CD4-positive, CD25-positive, alpha-beta regulatory T cell (primary cell): ENCODE measurements at regions not wholly inside any gene's neighbourhood (a gene's known extent, or its start where the extent isn't known, plus 50 kb on each side); places are given as distances from the start of the nearest gene placed in this dataset.
"Not testable (repeated sequence)": the region's sequence is repeated elsewhere in the genome, so short reads cannot be mapped to it uniquely, and the experiment has no call there.

Source experiments
- ATAC-seq, 2 donors: fragments of 150-1000 bp; cut with Tn5 transposase; one replicate each; pipeline ENCODE4 v1.10.0; 2021; ENCODE audit warnings: low read depth in 2 of 2, moderate number of reproducible peaks in 2 of 2, moderate library complexity in 1 of 2
- DNase-seq, 3 donors: peaks; one replicate each; pipeline versions ENCODE4 v3.0.0 to v3.0.0-alpha.2; 2012 to 2022; ENCODE audit warnings: mixed read lengths in 1 of 3
- H3K27ac ChIP-seq: one replicate; pipeline ENCODE4 v1.7.0; 2013; ENCODE audit warnings: mild to moderate bottlenecking, low read length; ENCODE audit not compliant: insufficient read depth, poor library complexity, severe bottlenecking
- H3K27me3 ChIP-seq: one replicate; pipeline ENCODE4 v1.7.0; 2013; ENCODE audit warnings: low read length; ENCODE audit not compliant: control insufficient read depth, insufficient read depth
- H3K36me3 ChIP-seq: one replicate; pipeline ENCODE4 v1.7.0; 2013; ENCODE audit warnings: mild to moderate bottlenecking, low read length, moderate library complexity; ENCODE audit not compliant: control insufficient read depth, insufficient read depth
- H3K4me1 ChIP-seq: 2 replicates; pipeline ENCODE4 v1.7.0; 2013; ENCODE audit warnings: mild to moderate bottlenecking, low read length; ENCODE audit not compliant: insufficient read depth, control insufficient read depth, poor library complexity, severe bottlenecking
- H3K4me3 ChIP-seq: one replicate; pipeline ENCODE4 v1.7.0; 2013; ENCODE audit warnings: low read depth, mild to moderate bottlenecking, low read length, moderate library complexity
- H3K9me3 ChIP-seq, 2 experiments: 1 replicate in 1 of 2; 2 replicates in 1 of 2; pipeline ENCODE4 v1.7.0; 2013; ENCODE audit warnings: low read length in 2 of 2, mild to moderate bottlenecking in 1 of 2, moderate library complexity in 1 of 2; ENCODE audit not compliant: control insufficient read depth in 2 of 2
- H3K27ac Mint-ChIP-seq, 3 donors: one replicate each; pipeline ENCODE4 v1.8.0; 2020 to 2022; ENCODE audit warnings: mild to moderate bottlenecking in 3 of 3, mixed read lengths in 3 of 3, moderate library complexity in 2 of 3
- H3K27me3 Mint-ChIP-seq: one replicate; pipeline ENCODE4 v1.8.0; 2022; ENCODE audit warnings: mild to moderate bottlenecking, mixed read lengths
- H3K36me3 Mint-ChIP-seq: one replicate; pipeline ENCODE4 v1.8.0; 2020; ENCODE audit warnings: mixed read lengths
- H3K4me1 Mint-ChIP-seq, 4 donors: one replicate each; pipeline ENCODE4 v1.8.0; 2020 to 2022; ENCODE audit warnings: mixed read lengths in 4 of 4, mild to moderate bottlenecking in 1 of 4
- H3K4me3 Mint-ChIP-seq, 4 donors: one replicate each; pipeline ENCODE4 v1.8.0; 2020 to 2022; ENCODE audit warnings: mild to moderate bottlenecking in 4 of 4, mixed read lengths in 4 of 4, moderate library complexity in 3 of 4
- H3K9me3 Mint-ChIP-seq, 7 donors: one replicate each; pipeline ENCODE4 v1.8.0; 2020 to 2022; ENCODE audit warnings: mixed read lengths in 7 of 7, mild to moderate bottlenecking in 3 of 7, moderate library complexity in 2 of 7

DNA sequence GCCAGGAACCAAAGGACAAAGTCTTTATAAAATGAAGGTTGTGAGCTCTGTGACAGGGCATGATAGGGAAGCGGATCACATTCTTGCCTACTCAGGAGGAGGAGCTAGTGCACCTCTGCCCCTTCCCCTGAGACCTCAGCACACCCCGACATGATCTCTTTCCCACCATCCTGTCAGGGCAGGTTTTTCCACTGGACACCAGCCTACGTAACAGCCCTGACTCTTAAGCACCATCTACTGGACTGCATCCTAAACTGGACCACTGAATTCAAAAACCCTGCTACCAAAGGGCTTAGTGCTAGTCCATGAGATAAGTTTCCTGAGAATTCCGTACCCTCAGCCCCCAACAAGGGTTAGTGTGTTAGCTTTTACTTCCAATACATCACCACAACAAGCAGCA lies 166.4 kb downstream of the FAM72C start:
- not testable (repeated sequence) for H3K27ac Mint-ChIP-seq, H3K4me3 ChIP-seq, H3K27ac ChIP-seq, H3K36me3 ChIP-seq, H3K27me3 Mint-ChIP-seq, H3K4me1 ChIP-seq, H3K4me1 Mint-ChIP-seq, H3K4me3 Mint-ChIP-seq, H3K9me3 ChIP-seq, H3K36me3 Mint-ChIP-seq, DNase-seq, H3K9me3 Mint-ChIP-seq, H3K27me3 ChIP-seq, ATAC-seq

GRCh38 chr1:143804707-143805356 lies 167.0 kb downstream of the FAM72C start:
- not testable (repeated sequence) for H3K9me3 Mint-ChIP-seq, H3K4me1 Mint-ChIP-seq, H3K27me3 Mint-ChIP-seq, H3K36me3 Mint-ChIP-seq, DNase-seq, H3K27me3 ChIP-seq, H3K9me3 ChIP-seq, H3K27ac ChIP-seq, ATAC-seq, H3K4me3 Mint-ChIP-seq, H3K36me3 ChIP-seq, H3K27ac Mint-ChIP-seq, H3K4me1 ChIP-seq, H3K4me3 ChIP-seq

DNA sequence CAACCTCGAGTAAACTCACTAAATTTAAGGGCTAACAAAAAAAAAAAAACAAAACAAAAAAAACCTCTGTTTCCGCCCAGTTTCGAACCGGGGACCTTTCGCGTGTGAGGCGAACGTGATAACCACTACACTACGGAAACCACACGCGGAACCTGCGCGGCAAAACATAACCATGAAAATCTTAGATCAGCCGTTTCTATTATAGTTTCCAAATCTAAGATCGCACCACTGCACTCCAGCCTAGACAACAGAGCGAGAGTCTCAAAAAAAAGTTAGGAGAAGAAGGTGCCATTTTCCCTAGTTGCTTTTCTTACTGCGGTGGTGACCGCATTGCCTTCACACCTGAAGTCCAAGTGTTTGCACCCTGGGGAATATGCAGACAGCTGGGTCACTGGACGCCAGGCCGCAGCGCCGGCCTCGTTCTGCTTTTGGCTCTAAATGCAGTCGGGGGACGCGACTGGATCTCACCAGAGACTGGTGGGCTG lies 167.8 kb downstream of the FAM72C start:
- H3K4me3 Mint-ChIP-seq: peak overlapping the region; percentile 59 to 88 (median 73)
- not testable (repeated sequence) for H3K27me3 Mint-ChIP-seq, H3K9me3 ChIP-seq, H3K4me1 ChIP-seq, H3K27ac ChIP-seq, H3K4me1 Mint-ChIP-seq, H3K9me3 Mint-ChIP-seq, H3K27me3 ChIP-seq, H3K36me3 Mint-ChIP-seq, ATAC-seq, H3K27ac Mint-ChIP-seq, H3K36me3 ChIP-seq
- peak in 2 of 3 donors; percentile 22 to 44 for DNase-seq
- H3K4me3 ChIP-seq: peak overlapping the region; percentile 44

GRCh38 chr1:143803095-143803494 lies 168.7 kb downstream of the FAM72C start:
- H3K9me3 Mint-ChIP-seq, H3K4me1 ChIP-seq, H3K4me3 ChIP-seq, H3K4me3 Mint-ChIP-seq, H3K36me3 Mint-ChIP-seq, H3K27me3 Mint-ChIP-seq, H3K27ac Mint-ChIP-seq, DNase-seq, ATAC-seq, H3K36me3 ChIP-seq, H3K27me3 ChIP-seq, H3K4me1 Mint-ChIP-seq, H3K27ac ChIP-seq, H3K9me3 ChIP-seq: not testable (repeated sequence)

DNA sequence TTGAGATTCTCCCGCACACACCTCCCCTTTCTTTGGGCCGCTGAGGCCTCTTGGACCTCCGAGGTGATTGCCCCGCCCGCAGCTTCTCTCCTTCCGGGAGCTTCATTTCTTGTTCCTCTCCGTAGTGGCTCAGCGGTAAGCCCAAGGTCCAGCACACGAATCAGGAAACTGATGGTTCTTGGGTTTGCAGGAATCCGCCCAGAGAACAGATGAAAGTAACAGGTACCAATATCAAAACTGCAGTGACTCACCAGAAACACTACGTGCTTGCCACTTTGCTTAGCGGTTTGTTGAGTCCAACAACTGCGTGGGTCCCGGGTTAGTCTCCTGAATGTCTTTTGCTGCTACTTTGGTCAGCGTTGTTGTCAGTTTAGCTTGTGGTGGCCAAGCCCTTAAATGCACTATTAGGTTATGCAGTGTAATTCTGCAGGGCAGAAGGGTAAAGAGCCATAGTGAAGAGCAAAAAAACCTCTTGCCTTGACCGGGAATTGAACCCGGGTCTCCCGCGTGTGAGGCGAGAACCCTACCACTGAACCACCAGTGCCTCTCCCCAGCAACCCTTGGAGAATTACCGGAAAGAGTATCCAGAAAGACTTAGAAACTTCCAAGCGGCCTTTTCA lies 172.1 kb downstream of the FAM72C start:
- not testable (repeated sequence) for H3K27me3 ChIP-seq, H3K27me3 Mint-ChIP-seq, H3K36me3 Mint-ChIP-seq, H3K4me3 ChIP-seq, H3K4me3 Mint-ChIP-seq, H3K36me3 ChIP-seq, H3K27ac ChIP-seq, H3K9me3 ChIP-seq, H3K27ac Mint-ChIP-seq, DNase-seq, H3K4me1 ChIP-seq, H3K9me3 Mint-ChIP-seq, H3K4me1 Mint-ChIP-seq
- peak in 1 of 2 donors; percentile 28 for ATAC-seq

DNA sequence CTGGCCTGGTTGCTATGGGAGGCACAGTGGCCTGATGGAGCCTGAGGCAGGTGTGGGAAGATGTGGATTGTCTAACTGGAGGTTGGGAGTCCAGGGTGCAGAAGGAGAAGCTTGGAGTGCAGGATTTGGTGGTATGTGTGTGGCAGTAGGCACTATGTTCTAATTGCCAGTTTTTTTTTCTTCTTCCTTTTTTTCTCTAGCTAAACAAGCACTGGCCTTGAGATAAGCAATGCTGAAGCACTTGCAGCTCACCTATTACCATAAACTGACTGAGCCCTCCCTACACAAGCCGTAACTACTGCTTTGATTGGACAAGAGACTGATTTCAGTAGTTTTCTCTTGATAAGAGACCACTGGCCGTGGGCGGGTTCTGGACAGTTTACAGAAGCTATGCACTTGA lies 175.4 kb downstream of the FAM72C start:
- H3K27ac ChIP-seq, H3K4me1 Mint-ChIP-seq, H3K27me3 ChIP-seq, H3K4me3 ChIP-seq, H3K9me3 Mint-ChIP-seq, H3K27me3 Mint-ChIP-seq, H3K36me3 ChIP-seq, H3K4me3 Mint-ChIP-seq, ATAC-seq, H3K9me3 ChIP-seq, H3K27ac Mint-ChIP-seq, H3K36me3 Mint-ChIP-seq, H3K4me1 ChIP-seq, DNase-seq: not testable (repeated sequence)

GRCh38 chr1:143792047-143792937 lies 179.5 kb downstream of the FAM72C start:
- H3K36me3 ChIP-seq, H3K4me3 Mint-ChIP-seq, H3K36me3 Mint-ChIP-seq, H3K4me1 ChIP-seq, H3K9me3 ChIP-seq, H3K9me3 Mint-ChIP-seq, H3K4me1 Mint-ChIP-seq, H3K27me3 Mint-ChIP-seq, H3K27ac Mint-ChIP-seq, DNase-seq, H3K27ac ChIP-seq, H3K27me3 ChIP-seq, H3K4me3 ChIP-seq: not testable (repeated sequence)
- ATAC-seq: peak; percentile 60 to 71
